ENCODE measurements at regions not wholly inside any gene's neighbourhood (a gene's known extent, or its start where the extent isn't known, plus 50 kb on each side); places are given as distances from the start of the nearest gene placed in this dataset.
"Not testable (repeated sequence)": the region's sequence is repeated elsewhere in the genome, so short reads cannot be mapped to it uniquely, and the experiment has no call there.

DNA sequence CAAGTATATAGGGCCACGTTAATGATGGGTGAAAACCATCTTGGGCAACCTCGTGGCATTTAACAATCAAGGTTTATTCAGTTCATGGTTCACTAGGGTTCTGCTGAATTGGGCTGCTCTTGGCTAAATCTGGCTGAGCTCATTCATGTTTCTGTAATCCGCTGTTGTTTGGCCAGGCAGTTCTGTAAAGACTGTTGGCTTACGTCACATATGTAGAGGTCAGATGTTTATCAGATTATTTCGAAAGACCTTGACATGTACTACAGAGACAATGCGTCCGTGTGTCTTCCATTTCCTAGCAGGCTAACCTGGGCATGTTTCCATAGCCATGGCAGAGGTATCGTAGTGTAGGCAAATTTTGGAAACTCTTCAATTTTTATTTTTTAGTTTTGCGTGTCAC, 190.0 kb upstream of the ZWINT start:
- FAIRE-seq (no peak), DNase-seq (ENCODE audit: insufficient read length, low spot score) (no peak)
- TF ChIP-seq POLR2A (IDR thresholded peaks at IDR 0.05; ENCODE audit: low read depth, low read length): no peak

DNA sequence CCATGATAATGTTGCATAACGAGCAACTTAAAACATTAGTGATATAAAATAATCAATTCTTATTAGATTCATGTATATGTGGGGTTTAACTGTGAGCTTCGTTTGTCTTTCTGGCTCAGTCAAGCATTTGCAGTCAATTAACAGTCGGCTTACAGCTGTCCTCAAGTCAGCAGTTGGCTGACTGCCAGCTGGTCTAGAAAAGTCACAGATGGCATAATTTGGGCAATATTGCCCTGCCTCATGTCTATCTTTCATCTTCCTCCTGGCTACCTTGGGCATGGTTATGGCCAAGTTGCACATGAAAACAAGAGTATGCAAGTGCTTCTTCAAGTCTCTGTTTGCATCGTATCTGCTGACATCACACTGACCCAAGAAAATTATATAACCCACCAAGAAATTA, 186.1 kb upstream of the ZWINT start:
- no peak for FAIRE-seq
- TF ChIP-seq POLR2A (IDR thresholded peaks at IDR 0.05; ENCODE audit: low read depth, low read length): no peak
- no peak for DNase-seq (ENCODE audit: insufficient read length, low spot score)

DNA sequence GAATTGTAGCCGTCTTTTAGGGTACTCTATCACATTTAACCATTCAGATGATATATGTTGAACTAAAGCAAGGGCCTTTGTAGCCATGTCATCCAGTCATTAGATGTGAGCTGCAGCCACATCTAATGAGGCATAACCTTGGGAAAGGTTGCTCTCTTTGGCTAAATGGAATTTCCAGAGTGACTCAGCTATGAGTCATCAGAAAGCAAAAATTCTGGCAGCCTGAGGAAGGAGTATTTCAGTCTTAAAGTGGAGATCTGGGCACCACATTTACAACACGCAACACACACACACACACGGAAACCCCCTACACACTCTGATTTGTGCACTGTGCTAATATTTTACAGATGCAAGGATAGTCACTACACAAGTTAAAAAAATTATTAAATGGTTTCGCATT, 176.9 kb upstream of the ZWINT start:
- no peak for TF ChIP-seq POLR2A (IDR thresholded peaks at IDR 0.05; ENCODE audit: low read depth, low read length)
- DNase-seq (ENCODE audit: insufficient read length, low spot score): peak; percentile 16
- peak; percentile 100 for FAIRE-seq

DNA sequence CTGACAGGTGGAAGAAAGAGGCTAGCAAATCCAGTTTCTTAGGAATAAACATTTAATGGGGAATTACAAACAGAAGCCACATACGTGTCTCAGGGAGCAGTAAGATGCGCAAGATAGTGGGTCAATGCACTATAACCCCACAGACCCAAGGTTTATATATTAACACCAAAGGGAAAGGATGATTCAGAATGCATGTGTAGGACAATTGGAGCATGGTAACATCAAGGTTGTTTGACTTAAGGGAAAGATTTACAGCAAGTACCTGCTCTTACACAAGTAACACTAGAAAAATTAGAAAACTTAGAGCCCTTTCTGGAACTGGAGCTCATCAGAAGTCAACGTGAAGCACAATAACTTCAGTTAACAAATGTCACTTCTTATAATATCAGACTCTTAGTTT, 161.1 kb upstream of the ZWINT start:
- DNase-seq (ENCODE audit: insufficient read length, low spot score) (no peak), FAIRE-seq (no peak)
- no peak for TF ChIP-seq POLR2A (IDR thresholded peaks at IDR 0.05; ENCODE audit: low read depth, low read length)

DNA sequence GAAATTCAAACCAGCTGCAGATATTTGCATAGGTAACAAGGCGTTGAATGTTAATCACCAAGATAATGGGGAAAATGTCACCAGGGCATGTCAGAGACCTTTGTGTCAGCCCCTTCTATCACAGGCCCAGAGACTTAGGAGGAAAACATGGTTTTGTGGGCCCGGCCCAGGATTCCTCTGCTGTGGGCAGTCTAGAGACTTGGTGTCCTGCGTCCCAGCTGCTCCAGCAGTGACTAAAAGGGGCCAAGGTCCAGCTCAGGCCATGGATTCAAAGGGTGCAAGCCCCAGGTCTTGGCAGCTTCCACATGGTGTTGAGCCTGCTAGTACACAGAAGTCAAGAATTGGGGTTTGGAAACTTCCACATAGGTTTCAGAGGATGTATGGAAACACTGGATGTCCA, 147.5 kb upstream of the ZWINT start:
- DNase-seq (ENCODE audit: insufficient read length, low spot score): no peak
- FAIRE-seq: no peak
- no peak for TF ChIP-seq POLR2A (IDR thresholded peaks at IDR 0.05; ENCODE audit: low read depth, low read length)

DNA sequence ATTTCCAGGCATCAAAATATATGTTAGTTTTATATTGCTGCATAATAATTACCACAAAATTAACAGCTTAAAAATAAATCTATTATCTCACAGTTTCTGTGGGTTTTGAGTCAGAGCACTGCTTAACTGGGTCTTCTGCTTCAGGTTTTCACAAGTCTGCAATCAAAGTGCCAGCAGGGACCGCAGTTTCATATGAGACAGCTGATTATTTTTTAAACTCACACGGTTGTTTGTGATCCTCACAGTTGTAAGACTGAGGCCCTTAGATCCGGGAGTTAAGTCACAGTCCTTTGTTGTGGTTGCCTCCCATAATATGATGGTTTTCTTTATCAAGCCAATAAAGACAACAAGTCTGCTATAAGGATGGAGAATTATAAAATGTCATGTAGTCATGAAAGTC, 146.0 kb upstream of the ZWINT start:
- no peak for DNase-seq (ENCODE audit: insufficient read length, low spot score)
- FAIRE-seq: no peak
- TF ChIP-seq POLR2A (IDR thresholded peaks at IDR 0.05; ENCODE audit: low read depth, low read length): no peak

DNA sequence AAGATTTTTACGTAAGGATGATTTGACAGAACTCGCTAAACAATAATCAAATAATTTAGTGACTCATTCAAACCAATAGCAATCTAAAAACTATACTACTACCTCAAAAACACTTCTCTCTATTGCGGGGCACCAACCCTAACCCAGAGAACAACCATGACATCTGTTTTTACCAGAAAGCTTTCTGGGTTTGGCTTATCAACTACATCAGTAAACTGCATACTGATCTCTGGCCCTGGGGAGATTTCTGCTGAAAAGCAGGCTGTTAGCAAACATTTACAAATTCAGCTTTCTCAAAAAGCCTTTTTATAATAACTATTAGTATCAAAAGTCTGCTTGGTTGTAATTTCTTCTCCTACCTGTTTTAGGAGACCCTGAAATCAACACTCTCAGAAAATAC, 144.5 kb upstream of the ZWINT start:
- no peak for DNase-seq (ENCODE audit: insufficient read length, low spot score)
- no peak for FAIRE-seq
- no peak for TF ChIP-seq POLR2A (IDR thresholded peaks at IDR 0.05; ENCODE audit: low read depth, low read length)

DNA sequence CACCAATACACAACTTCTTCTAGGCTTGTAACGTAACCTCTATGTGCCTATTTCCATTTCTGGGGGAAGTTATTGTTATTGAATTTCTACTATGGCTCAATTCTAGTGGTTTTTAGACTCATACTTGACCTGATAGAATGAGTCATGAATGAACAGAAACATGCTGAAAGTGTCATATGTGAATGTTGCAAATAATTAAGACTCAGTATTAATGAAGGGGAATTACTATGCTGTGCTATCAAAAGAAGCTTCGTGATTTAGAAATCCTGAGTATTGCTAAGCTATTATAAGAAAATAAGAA, 135.1 kb upstream of the ZWINT start:
- no peak for FAIRE-seq
- no peak for TF ChIP-seq POLR2A (IDR thresholded peaks at IDR 0.05; ENCODE audit: low read depth, low read length)
- no peak for DNase-seq (ENCODE audit: insufficient read length, low spot score)

DNA sequence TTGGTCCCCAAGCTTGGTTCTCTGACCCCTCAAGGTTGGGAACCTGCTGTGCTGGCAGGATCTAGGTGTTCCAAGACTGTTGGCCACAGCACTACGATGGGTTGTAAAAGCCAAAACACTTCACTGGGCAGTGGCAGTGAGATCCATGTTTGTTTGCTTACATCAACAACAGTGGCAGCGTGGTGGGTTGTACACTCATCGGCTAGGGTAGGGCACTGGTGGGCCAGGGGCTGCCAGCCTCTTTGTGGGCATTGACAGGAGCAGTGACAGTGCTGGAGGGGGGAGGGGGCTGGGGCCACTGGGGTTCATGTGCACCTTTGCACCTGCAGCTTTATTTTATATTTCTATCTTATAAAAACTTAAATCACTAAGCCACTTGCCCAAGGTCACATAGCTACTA, 126.7 kb upstream of the ZWINT start:
- FAIRE-seq (no peak), DNase-seq (ENCODE audit: insufficient read length, low spot score) (no peak)
- TF ChIP-seq POLR2A (IDR thresholded peaks at IDR 0.05; ENCODE audit: low read depth, low read length): no peak

DNA sequence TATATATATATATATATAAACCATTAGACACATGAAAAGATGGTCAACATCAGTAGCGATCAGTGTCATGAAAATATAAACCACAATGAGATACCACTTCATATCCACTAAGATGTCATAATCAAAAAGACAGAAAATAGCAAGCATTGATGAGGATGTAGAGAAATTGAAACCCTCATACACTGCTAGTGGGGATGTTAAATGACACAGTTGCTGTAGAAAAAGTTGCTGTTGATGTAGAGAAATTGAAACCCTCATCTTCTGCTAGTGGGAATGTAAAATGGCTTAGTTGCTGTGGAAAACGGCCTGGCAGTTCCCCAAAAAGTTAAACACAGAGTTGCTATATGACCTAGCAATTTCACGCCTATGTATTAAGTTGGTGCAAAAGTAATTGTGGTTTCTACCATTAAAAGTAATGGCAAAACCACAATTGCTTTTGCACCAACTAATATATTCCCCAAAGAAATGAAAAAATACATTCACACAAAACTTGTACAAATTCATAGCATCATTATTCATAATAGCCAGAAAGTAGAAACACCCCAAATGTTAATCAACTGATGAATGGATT, 120.5 kb upstream of the ZWINT start:
- no peak for TF ChIP-seq POLR2A (IDR thresholded peaks at IDR 0.05; ENCODE audit: low read depth, low read length)
- no peak for DNase-seq (ENCODE audit: insufficient read length, low spot score)
- FAIRE-seq: no peak

DNA sequence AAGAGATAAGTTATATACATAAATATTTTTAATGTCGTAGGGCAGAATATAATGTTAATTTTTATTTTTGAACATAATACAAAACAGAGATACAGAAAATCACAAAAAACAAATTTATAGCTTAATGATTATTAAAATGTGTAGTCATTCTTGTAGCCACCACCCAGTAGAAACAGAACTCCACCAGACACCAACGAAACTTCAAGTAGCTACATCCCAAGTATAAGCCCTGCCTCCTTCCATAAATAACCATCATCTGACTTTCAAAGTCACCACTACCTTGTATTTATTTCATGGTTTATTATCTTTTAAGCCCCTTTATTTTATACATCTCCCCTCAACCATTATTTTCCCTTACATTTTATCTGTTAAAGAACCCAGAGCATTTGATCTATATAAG, 111.9 kb upstream of the ZWINT start:
- DNase-seq (ENCODE audit: insufficient read length, low spot score) (no peak), FAIRE-seq (no peak)
- no peak for TF ChIP-seq POLR2A (IDR thresholded peaks at IDR 0.05; ENCODE audit: low read depth, low read length)

DNA sequence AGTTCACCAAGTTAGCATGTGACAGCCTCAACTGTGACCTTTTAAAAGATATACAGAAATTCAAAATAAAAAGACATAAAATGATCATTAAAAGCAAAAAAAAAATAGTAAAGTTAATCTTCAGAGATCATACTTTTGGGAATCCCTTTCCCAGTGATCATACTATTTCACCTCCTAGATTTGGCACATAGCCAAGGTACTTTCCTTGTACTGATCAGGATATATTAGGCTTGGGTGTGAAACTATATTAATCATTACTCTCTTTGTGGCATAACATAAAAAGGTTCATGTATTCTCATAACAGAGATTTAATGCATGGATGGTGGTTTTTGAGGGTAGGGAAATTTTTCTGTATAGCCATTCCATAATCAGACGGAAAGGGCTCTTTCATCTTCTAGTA, 109.6 kb upstream of the ZWINT start:
- no peak for TF ChIP-seq POLR2A (IDR thresholded peaks at IDR 0.05; ENCODE audit: low read depth, low read length)
- DNase-seq (ENCODE audit: insufficient read length, low spot score): no peak
- FAIRE-seq: no peak

DNA sequence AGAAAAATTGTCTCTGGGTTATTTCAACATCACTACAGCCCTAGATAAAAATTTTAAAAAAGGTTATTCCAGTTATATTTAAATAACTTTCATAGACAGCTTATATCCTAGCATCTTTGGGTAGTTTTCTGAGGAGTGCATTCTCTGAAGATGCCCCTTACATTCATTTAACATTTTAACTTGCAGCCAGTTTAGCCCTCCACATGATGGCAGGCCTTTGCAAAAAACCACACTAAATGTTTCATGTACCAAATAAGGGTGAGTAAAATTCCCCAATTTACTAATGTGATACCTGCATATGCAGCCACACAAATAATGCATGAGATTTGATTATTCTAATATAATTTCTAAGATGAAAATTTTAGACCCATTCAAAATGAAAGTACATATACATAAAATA, 108.4 kb upstream of the ZWINT start:
- FAIRE-seq: no peak
- no peak for DNase-seq (ENCODE audit: insufficient read length, low spot score)
- TF ChIP-seq POLR2A (IDR thresholded peaks at IDR 0.05; ENCODE audit: low read depth, low read length): no peak

DNA sequence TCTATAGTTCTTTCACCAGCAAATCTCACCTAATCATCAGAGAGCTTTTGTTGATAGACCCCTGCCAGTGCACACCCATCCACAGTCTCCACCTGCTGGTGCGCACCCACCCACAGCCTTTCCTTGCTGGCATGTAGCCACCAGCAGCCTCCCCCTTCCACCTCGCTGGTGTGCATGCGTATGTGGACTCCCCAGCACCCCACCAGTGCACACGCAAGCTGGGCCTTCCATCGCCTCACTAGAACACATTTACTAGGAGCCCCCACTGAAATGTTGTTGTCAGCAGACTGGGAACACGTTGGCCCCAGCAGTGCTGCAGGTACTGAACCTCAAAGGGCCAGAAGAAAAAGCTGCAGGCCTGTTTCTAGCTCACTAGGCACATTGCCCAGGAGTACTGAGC, 104.9 kb upstream of the ZWINT start:
- no peak for FAIRE-seq
- no peak for DNase-seq (ENCODE audit: insufficient read length, low spot score)
- no peak for TF ChIP-seq POLR2A (IDR thresholded peaks at IDR 0.05; ENCODE audit: low read depth, low read length)

DNA sequence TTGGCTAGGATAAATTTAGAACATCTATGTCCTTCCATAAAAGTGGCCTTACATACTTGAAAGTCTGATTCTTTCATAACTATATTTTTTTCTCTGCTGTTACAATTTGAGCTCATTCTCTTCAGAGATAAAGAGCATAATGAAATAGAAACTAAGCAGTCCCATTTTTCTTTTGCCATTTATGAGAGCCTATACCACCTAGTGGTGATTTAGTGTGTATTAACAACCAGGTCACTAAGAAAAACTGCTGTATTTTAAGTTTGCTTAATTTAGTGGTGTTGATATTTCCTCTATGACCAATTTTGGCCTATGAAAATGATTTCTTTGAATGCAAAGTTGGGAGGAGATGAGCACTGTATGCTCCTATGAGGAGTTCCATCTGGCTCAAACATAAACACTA, 88.7 kb upstream of the ZWINT start:
- no peak for TF ChIP-seq POLR2A (IDR thresholded peaks at IDR 0.05; ENCODE audit: low read depth, low read length)
- FAIRE-seq (no peak), DNase-seq (ENCODE audit: insufficient read length, low spot score) (no peak)

DNA sequence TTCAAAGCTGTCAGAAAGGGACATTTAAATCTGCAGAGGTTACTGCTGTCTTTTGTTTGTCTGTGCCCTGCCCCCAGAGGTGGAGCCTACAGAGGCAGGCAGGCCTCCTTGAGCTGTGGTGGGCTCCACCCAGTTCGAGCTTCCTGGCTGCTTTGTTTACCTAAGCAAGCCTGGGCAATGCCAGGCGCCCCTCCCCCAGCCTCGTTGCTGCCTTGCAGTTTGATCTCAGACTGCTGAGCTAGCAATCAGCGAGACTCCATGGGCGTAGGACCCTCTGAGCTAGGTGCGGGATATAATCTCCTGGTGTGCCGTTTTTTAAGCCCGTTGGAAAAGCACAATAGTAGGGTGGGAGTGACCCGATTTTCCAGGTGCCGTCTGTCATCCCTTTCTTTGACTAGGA, 86.6 kb upstream of the ZWINT start:
- not testable (repeated sequence) for DNase-seq (ENCODE audit: insufficient read length, low spot score); FAIRE-seq

DNA sequence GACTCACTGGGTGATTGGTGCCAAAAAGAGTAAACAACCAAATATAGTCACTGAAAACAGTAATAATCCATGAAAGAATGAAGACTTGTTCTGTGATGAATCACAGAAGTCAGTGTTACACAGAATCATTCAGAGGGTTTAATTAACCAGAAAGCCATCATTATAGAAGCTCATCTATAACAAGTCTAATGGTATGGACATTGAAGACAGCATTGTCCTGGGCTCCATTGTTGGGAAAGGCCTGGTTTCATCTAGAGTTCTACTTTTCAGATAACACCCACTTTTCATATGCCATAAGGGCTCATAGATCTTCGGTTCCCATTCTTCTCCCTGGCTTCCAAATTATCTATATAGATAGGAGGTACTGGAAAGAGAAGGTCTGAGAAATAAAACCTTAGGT, 80.3 kb upstream of the ZWINT start:
- FAIRE-seq: not testable (repeated sequence)

More for the DNA sequence above, 80.3 kb upstream of the ZWINT start:
- not testable (repeated sequence) for DNase-seq (ENCODE audit: insufficient read length, low spot score)

Measured in H54 (cell line).